GM19193 (cell line): ENCODE measurements at regions not wholly inside any gene's neighbourhood (a gene's known extent, or its start where the extent isn't known, plus 50 kb on each side); places are given as distances from the start of the nearest gene placed in this dataset.

Experiments used
- POLR2A ChIP-seq: IDR thresholded peaks from 4 replicates; pipeline ENCODE4 v1.6.1; 2011; ENCODE audit not compliant: insufficient read depth, insufficient read length; ENCODE audit errors: extremely low read depth

- TF ChIP-seq POLR2A: no peak
Measured at GRCh38 chr1:221992427-221992826, 250.5 kb upstream of the DUSP10 start.

GRCh38 chr1:221991221-221991620 lies 249.3 kb upstream of the DUSP10 start:
- TF ChIP-seq POLR2A: no peak

- no peak for TF ChIP-seq POLR2A
Measured at GRCh38 chr1:221989741-221990140, 247.9 kb upstream of the DUSP10 start.

GRCh38 chr1:221988829-221989228 lies 246.9 kb upstream of the DUSP10 start:
- TF ChIP-seq POLR2A: no peak

GRCh38 chr1:221987860-221988520 lies 246.1 kb upstream of the DUSP10 start:
- no peak for TF ChIP-seq POLR2A

- TF ChIP-seq POLR2A: no peak
Measured at GRCh38 chr1:221983444-221983843, 241.6 kb upstream of the DUSP10 start.

- no peak for TF ChIP-seq POLR2A
Measured at GRCh38 chr1:221981461-221981860, 239.6 kb upstream of the DUSP10 start.

- TF ChIP-seq POLR2A: no peak
Measured at GRCh38 chr1:221979444-221980032, 237.6 kb upstream of the DUSP10 start.

- TF ChIP-seq POLR2A: no peak
Measured at GRCh38 chr1:221972276-221973235, 230.7 kb upstream of the DUSP10 start.

- no peak for TF ChIP-seq POLR2A
Measured at GRCh38 chr1:221965252-221965651, 223.4 kb upstream of the DUSP10 start.

- no peak for TF ChIP-seq POLR2A
Measured at GRCh38 chr1:221963742-221964141, 221.9 kb upstream of the DUSP10 start.

GRCh38 chr1:221962385-221962784 lies 220.5 kb upstream of the DUSP10 start:
- no peak for TF ChIP-seq POLR2A

- no peak for TF ChIP-seq POLR2A
Measured at GRCh38 chr1:221961532-221962292, 219.8 kb upstream of the DUSP10 start.

GRCh38 chr1:221949996-221950395 lies 208.1 kb upstream of the DUSP10 start:
- TF ChIP-seq POLR2A: no peak

- TF ChIP-seq POLR2A: no peak
Measured at GRCh38 chr1:221948459-221948858, 206.6 kb upstream of the DUSP10 start.
